ENCODE measurements at regions not wholly inside any gene's neighbourhood (a gene's known extent, or its start where the extent isn't known, plus 50 kb on each side); places are given as distances from the start of the nearest gene placed in this dataset.
A peak's percentile ranks its signal among the peaks of the same experiment; 100 is the strongest.

DNA sequence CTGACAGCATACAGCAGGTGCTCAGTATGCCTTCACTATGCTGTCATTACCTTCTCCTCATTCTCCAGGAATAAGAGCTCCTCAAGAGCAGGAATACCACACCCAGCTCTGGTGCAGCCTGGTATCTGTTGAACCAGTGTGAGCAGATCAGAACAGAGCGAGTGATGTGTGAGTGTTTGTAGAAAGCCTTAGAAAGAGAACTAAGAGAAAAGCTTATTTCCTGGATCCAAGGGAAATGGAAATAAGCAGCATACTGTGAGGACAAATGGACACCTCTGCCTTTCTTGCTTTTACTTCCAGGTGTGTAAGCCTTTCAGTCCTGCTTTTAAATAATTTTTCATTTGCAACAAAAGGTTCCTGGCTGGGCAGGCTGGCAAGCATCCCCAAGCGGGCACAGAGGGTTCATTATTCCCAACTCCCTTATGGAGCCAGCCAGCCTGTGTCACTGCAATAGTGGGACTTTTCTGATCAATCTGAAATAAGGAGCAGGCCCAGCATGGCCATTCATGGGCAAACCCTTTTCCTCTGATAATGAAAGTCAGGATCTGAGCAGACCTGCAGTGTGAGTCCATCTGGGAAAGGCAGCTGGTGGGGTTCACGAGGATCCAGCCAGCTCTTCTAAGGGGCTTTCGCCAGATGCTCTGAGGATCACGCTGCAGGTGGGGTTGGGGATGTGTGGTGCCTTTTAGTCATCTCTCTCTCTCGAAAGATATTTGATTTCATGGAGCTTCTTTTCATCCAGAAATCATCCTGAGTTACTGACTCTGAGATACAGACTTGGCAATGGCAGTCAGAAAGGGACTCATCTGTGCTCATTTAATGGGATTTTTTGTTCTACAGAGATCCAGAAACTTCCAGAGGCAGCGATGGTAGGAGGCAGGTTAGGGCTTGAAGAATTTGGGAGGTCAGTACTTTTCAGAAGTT is 594.9 kb upstream of the CFAP20DC start:
- H3K4me1 Mint-ChIP-seq = peaks cover 25% of the 10 kb centered on the region
- H3K4me3 Mint-ChIP-seq = no peak overlapping the region
- peaks cover 2% of the 10 kb centered on the region for H3K36me3 Mint-ChIP-seq (ENCODE audit: low read depth)
- peaks cover 22% of the 10 kb centered on the region for H3K9me3 Mint-ChIP-seq
- no peak overlapping the region for H3K27ac Mint-ChIP-seq
- TF ChIP-seq, protein P1, sequence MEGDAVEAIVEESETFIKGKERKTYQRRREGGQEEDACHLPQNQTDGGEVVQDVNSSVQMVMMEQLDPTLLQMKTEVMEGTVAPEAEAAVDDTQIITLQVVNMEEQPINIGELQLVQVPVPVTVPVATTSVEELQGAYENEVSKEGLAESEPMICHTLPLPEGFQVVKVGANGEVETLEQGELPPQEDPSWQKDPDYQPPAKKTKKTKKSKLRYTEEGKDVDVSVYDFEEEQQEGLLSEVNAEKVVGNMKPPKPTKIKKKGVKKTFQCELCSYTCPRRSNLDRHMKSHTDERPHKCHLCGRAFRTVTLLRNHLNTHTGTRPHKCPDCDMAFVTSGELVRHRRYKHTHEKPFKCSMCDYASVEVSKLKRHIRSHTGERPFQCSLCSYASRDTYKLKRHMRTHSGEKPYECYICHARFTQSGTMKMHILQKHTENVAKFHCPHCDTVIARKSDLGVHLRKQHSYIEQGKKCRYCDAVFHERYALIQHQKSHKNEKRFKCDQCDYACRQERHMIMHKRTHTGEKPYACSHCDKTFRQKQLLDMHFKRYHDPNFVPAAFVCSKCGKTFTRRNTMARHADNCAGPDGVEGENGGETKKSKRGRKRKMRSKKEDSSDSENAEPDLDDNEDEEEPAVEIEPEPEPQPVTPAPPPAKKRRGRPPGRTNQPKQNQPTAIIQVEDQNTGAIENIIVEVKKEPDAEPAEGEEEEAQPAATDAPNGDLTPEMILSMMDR (IDR thresholded peaks at IDR 0.05; ENCODE audit: unreplicated experiment in 3 of 3) = no peak
- H3K27me3 Mint-ChIP-seq (ENCODE audit: low read depth) = peaks cover 4% of the 10 kb centered on the region

DNA sequence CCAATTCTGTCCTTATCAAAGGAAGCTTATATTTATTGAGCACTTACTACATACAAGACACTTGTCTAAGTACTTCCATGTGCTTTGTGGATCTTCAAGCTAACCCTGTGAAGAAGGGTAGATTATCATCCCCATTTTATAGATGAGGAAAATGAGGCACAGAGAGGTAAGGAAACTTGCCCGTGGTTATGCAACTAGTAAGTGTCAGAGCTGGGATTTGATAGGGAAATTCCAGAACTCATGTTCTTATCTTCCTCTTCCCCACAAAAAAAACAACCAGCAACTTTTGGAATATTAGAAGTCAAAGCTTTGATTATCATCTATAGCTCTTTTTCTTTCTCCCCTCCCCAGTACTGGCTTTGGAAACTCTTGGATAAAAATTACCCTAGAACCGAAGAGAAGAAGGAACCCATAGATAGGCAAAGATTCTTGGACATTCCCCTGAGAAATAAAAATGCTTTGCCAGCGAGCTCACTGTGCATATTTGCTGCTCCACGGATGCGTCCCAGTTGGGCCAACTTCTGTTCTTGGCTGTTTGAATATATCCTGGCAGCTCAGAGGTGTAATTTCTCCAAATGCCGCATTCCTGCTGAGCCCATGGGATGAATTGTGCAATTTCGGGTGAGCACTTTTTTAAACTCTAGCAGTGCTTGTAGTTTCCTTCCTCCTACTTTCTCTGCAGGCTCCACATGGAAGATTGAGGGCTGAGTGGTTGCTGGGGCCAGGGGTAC is 591.5 kb upstream of the CFAP20DC start:
- H3K4me1 Mint-ChIP-seq = peaks cover 25% of the 10 kb centered on the region
- H3K4me3 Mint-ChIP-seq = no peak overlapping the region

DNA sequence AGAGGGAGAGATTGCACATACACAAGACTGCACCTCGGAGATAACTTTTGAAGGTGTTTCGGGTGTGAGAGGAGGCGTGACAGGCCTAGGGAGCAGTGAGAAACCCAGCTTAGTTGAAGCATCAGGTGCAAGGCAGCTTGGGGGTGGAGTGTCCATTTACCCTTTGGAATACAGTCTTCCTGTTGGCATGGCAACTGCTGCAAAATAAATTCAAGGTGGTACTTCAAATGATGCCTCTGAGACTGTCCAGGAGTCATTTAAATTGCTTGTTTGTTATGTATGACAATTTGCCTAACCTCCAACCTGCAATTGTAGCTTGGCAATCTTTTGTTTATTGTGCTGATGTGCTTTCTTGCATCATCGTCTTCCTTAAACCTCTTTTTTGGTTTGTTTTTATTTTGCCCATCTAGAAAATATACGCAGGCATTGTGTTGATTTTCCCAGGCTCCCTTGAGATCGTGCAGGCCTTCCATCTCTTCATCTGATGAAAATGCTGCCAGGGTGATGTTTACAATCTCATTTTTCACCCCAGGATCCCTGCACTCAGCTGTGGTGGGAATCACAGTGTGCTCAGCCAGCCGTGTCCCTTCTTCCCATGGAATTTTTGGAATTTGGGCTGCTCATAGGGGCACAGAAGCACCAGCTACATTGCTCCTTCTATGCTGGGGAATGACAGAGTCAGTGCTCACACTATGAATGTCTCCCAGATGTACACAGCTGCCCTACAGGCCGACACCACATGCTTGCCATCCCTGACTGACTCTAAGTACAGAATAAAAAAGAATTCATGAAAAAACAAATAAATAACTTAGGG is 583.1 kb upstream of the CFAP20DC start:
- H3K9me3 Mint-ChIP-seq = peaks cover 9% of the 10 kb centered on the region
- H3K36me3 Mint-ChIP-seq (ENCODE audit: low read depth) = peaks cover 5% of the 10 kb centered on the region
- peaks cover 24% of the 10 kb centered on the region for H3K4me1 Mint-ChIP-seq
- TF ChIP-seq, protein P1 (IDR thresholded peaks at IDR 0.05; ENCODE audit: unreplicated experiment in 3 of 3) = no peak
- peak overlapping the region; percentile 54 to 91 (median 65) for H3K27ac Mint-ChIP-seq
- H3K27me3 Mint-ChIP-seq (ENCODE audit: low read depth) = peaks cover 16% of the 10 kb centered on the region
- H3K4me3 Mint-ChIP-seq = no peak overlapping the region

More for the DNA sequence above, 591.5 kb upstream of the CFAP20DC start:
- Mint-ChIP-seq H3K27me3 (ENCODE audit: low read depth) (peaks cover 7% of the 10 kb centered on the region), H3K9me3 (peaks cover 5% of the 10 kb centered on the region), H3K36me3 (ENCODE audit: low read depth) (no peaks in the 10 kb centered on the region), H3K27ac (no peak overlapping the region)
- TF ChIP-seq, protein P1 (IDR thresholded peaks at IDR 0.05; ENCODE audit: unreplicated experiment in 3 of 3) = no peak

DNA sequence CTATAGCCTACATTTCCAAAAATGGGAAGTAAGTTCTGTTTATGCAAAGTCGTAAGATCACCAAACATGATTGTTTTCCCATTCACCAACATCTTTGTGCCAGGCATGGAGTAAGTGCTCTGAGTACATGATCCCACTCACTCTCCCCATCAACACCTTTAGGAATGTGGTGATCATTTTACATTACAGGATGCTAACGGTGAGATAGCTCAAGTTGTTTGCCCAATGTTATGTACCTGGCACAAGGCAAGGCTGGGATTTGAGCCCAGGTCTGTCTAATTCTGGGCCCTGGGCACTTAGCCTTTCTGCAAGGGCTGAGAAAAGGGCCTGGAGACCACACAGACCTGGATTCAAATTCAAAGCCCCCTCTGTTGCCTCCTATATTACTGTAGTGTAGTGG is 581.7 kb upstream of the CFAP20DC start:
- peaks cover 5% of the 10 kb centered on the region for H3K36me3 Mint-ChIP-seq (ENCODE audit: low read depth)
- H3K27ac Mint-ChIP-seq = peak overlapping the region in 1 of 3 experiments; percentile 91
- H3K27me3 Mint-ChIP-seq (ENCODE audit: low read depth) = peaks cover 12% of the 10 kb centered on the region
- H3K4me1 Mint-ChIP-seq = peaks cover 24% of the 10 kb centered on the region
- TF ChIP-seq, protein P1 (IDR thresholded peaks at IDR 0.05; ENCODE audit: unreplicated experiment in 3 of 3) = no peak
- no peak overlapping the region for H3K4me3 Mint-ChIP-seq
- peaks cover 4% of the 10 kb centered on the region for H3K9me3 Mint-ChIP-seq

DNA sequence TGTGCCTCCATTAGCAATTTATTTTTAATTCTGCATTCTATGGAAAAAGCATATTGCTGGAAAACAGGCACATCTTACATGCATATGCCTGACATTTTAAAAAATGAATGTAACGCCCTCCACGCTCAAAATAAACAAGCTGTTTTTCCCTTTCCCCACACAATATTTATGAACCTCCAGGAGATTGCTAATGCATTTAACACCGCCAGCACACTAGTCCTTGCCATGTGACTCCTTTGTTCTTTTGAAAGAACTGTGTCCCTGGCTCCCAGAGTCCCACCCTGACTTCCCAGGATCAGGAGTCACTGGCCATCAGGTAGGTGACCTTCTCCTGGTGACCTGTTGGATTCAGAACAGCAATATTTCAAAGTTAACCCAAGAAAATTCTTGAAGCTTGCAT is 571.2 kb upstream of the CFAP20DC start:
- H3K9me3 Mint-ChIP-seq = peaks cover 10% of the 10 kb centered on the region
- no peaks in the 10 kb centered on the region for H3K4me1 Mint-ChIP-seq
- TF ChIP-seq, protein P1 (IDR thresholded peaks at IDR 0.05; ENCODE audit: unreplicated experiment in 3 of 3) = no peak
- no peak overlapping the region for H3K4me3 Mint-ChIP-seq
- peak overlapping the region in 1 of 3 experiments; percentile 3 for H3K27ac Mint-ChIP-seq
- H3K27me3 Mint-ChIP-seq (ENCODE audit: low read depth) = no peaks in the 10 kb centered on the region
- no peaks in the 10 kb centered on the region for H3K36me3 Mint-ChIP-seq (ENCODE audit: low read depth)

Measured in nephron (organoid).